Osteoblast (primary cell): ENCODE measurements at regions not wholly inside any gene's neighbourhood (a gene's known extent, or its start where the extent isn't known, plus 50 kb on each side); places are given as distances from the start of the nearest gene placed in this dataset.

Experiments used
- DNase-seq: peaks from one replicate; pipeline ENCODE4 v3.0.0; 2011; ENCODE audit warnings: low spot score, mixed read lengths; ENCODE audit not compliant: insufficient read length; ENCODE audit errors: missing footprints
- H2AFZ ChIP-seq: 2 replicates; pipeline ENCODE4 v1.6.0; 2011; ENCODE audit warnings: mild to moderate bottlenecking, low read length
- H3K27ac ChIP-seq: 2 replicates; pipeline ENCODE4 v1.5.1; 2011; ENCODE audit warnings: mild to moderate bottlenecking, low read depth, low read length, moderate library complexity
- H3K27me3 ChIP-seq: 2 replicates; pipeline ENCODE4 v1.6.0; 2012; ENCODE audit warnings: mild to moderate bottlenecking, control low read depth, inconsistent platforms, low read length, moderate library complexity; ENCODE audit not compliant: insufficient read depth
- H3K36me3 ChIP-seq: 2 replicates; pipeline ENCODE4 v1.5.1; 2011; ENCODE audit warnings: mild to moderate bottlenecking, low read length, control low read depth, moderate library complexity; ENCODE audit not compliant: insufficient read depth
- H3K4me1 ChIP-seq: 2 replicates; pipeline ENCODE4 v1.5.1; 2011; ENCODE audit warnings: mild to moderate bottlenecking, low read length, control low read depth, moderate library complexity; ENCODE audit not compliant: insufficient read depth
- H3K4me2 ChIP-seq: 2 replicates; pipeline ENCODE4 v1.6.0; 2011; ENCODE audit warnings: mild to moderate bottlenecking, low read length; ENCODE audit not compliant: insufficient read depth
- H3K4me3 ChIP-seq: fragments of 200-600 bp; sonication (generic); 3 replicates; pipeline ENCODE4 v1.5.1; 2012; ENCODE audit warnings: mild to moderate bottlenecking, low read length, inconsistent platforms; ENCODE audit not compliant: insufficient read depth
- H3K79me2 ChIP-seq: 2 replicates; pipeline ENCODE4 v1.6.0; 2012; ENCODE audit warnings: mild to moderate bottlenecking, low read length, control low read depth, inconsistent platforms; ENCODE audit not compliant: insufficient read depth
- H3K9me3 ChIP-seq: 2 replicates; pipeline ENCODE4 v1.5.1; 2011; ENCODE audit warnings: low read depth, low read length, control low read depth
- H4K20me1 ChIP-seq: 2 replicates; pipeline ENCODE4 v1.6.0; 2012; ENCODE audit warnings: mild to moderate bottlenecking, low read length, control low read depth; ENCODE audit not compliant: insufficient read depth
- CTCF ChIP-seq: IDR thresholded peaks from 2 replicates; pipeline ENCODE4 v1.5.1; 2011; ENCODE audit warnings: mild to moderate bottlenecking, low read depth, low read length, moderate library complexity; ENCODE audit errors: extremely low read depth

- no peak for TF ChIP-seq CTCF
- peaks cover 3% of the 10 kb centered on the region for H3K9me3 ChIP-seq
- H3K4me3 ChIP-seq: no peak overlapping the region
- no peaks in the 10 kb centered on the region for H4K20me1 ChIP-seq
- H3K79me2 ChIP-seq: no peaks in the 10 kb centered on the region
- DNase-seq: no peak
- H3K27ac ChIP-seq: no peak overlapping the region
- H3K4me2 ChIP-seq: no peak overlapping the region
- H3K4me1 ChIP-seq: no peaks in the 10 kb centered on the region
- H3K27me3 ChIP-seq: no peaks in the 10 kb centered on the region
- no peak overlapping the region for H2AFZ ChIP-seq
- H3K36me3 ChIP-seq: no peaks in the 10 kb centered on the region
These were observed 144.0 kb upstream of the SLC35B3 start for GRCh38 chr6:8579372-8579771.

DNA sequence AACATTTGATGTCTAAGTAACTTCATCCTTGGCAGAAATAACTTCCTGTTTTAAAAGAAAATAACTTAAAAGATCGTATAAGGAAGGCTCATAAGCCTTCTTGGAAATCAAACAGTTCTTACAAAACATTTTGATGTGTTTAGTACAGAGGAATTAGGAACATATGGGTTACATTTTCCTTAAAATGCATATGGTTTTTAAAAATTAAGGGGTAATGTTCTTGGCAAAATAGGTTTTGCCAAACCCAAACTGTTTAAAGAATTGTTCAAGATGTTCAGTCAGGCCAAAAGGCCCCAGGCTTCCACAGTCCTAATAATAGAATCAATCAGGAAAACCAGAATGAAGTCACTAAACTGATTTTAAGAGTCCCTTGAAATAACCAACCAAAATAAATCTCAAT is 142.7 kb upstream of the SLC35B3 start:
- Histone ChIP-seq H3K27ac (no peak overlapping the region), H3K27me3 (no peaks in the 10 kb centered on the region), H3K79me2 (no peaks in the 10 kb centered on the region), H3K9me3 (peaks cover 3% of the 10 kb centered on the region), H2AFZ (no peak overlapping the region), H3K4me1 (no peaks in the 10 kb centered on the region), H3K36me3 (no peaks in the 10 kb centered on the region), H4K20me1 (no peaks in the 10 kb centered on the region), H3K4me3 (no peak overlapping the region), H3K4me2 (no peak overlapping the region)
- no peak for DNase-seq
- TF ChIP-seq CTCF: no peak

GRCh38 chr6:8574749-8575468 is 139.6 kb upstream of the SLC35B3 start:
- Histone ChIP-seq H2AFZ (no peak overlapping the region), H3K4me1 (no peaks in the 10 kb centered on the region), H3K27ac (no peak overlapping the region), H3K9me3 (peaks cover 3% of the 10 kb centered on the region), H3K4me2 (no peak overlapping the region), H3K36me3 (no peaks in the 10 kb centered on the region), H3K4me3 (no peak overlapping the region), H3K27me3 (no peaks in the 10 kb centered on the region), H3K79me2 (no peaks in the 10 kb centered on the region), H4K20me1 (no peaks in the 10 kb centered on the region)
- TF ChIP-seq CTCF: no peak
- DNase-seq: no peak

- H3K36me3 ChIP-seq: no peaks in the 10 kb centered on the region
- DNase-seq: no peak
- H3K9me3 ChIP-seq: no peaks in the 10 kb centered on the region
- H4K20me1 ChIP-seq: no peaks in the 10 kb centered on the region
- H3K4me1 ChIP-seq: no peaks in the 10 kb centered on the region
- H2AFZ ChIP-seq: no peak overlapping the region
- no peak overlapping the region for H3K4me2 ChIP-seq
- no peaks in the 10 kb centered on the region for H3K27me3 ChIP-seq
- no peak for TF ChIP-seq CTCF
- no peak overlapping the region for H3K27ac ChIP-seq
- no peaks in the 10 kb centered on the region for H3K79me2 ChIP-seq
- no peak overlapping the region for H3K4me3 ChIP-seq
These were observed 139.0 kb upstream of the SLC35B3 start for GRCh38 chr6:8574311-8574710.
